Esophagus squamous epithelium (tissue), 5 donors: ENCODE measurements at regions not wholly inside any gene's neighbourhood (a gene's known extent, or its start where the extent isn't known, plus 50 kb on each side); places are given as distances from the start of the nearest gene placed in this dataset.

ENCODE experiments used
- DNase-seq: peaks from one replicate; lab custom pipeline; 2025; lab: John Stamatoyannopoulos, UW
- H3K27ac ChIP-seq, 4 donors: fragments of 200-600 bp; sonication (generic); one replicate each; pipeline ENCODE4 v1.5.1; 2016 to 2019; ENCODE audit warnings: mild to moderate bottlenecking in 1 of 4
- H3K27me3 ChIP-seq, 4 donors: fragments of 200-600 bp; sonication (generic); 1 replicate in 3 of 4; 2 replicates in 1 of 4; pipeline versions ENCODE4 v1.5.1 to v1.6.0; 2017 to 2021; ENCODE audit warnings: antibody characterized with exemption in 1 of 4
- H3K36me3 ChIP-seq, 3 donors: fragments of 200-600 bp; sonication (generic); one replicate each; pipeline ENCODE4 v1.5.1; 2016 to 2019
- H3K4me1 ChIP-seq, 3 donors: fragments of 200-600 bp; sonication (generic); one replicate each; pipeline ENCODE4 v1.5.1; 2017 to 2019
- H3K4me3 ChIP-seq, 4 donors: fragments of 200-600 bp; sonication (generic); 1 replicate in 3 of 4; 2 replicates in 1 of 4; pipeline ENCODE4 v1.5.1; 2016 to 2019; ENCODE audit warnings: mild to moderate bottlenecking in 2 of 4, moderate library complexity in 1 of 4
- H3K9me3 ChIP-seq, 3 donors: fragments of 200-600 bp; sonication (generic); one replicate each; pipeline ENCODE4 v1.5.1; 2016 to 2019
- CTCF ChIP-seq, 6 experiments: fragments of 450-650 bp in 4 of 6; fragments of 200-600 bp in 2 of 6; sonication (generic) in 2 of 6; IDR thresholded peaks; one replicate each; pipeline ENCODE4 v1.5.1; 2016 to 2019; ENCODE audit warnings: antibody characterized with exemption in 6 of 6, mild to moderate bottlenecking in 4 of 6, moderate library complexity in 4 of 6
- POLR2A ChIP-seq, 4 donors: fragments of 450-650 bp; IDR thresholded peaks; one replicate each; pipeline ENCODE4 v1.6.1; 2017; ENCODE audit warnings: antibody characterized with exemption in 4 of 4, mild to moderate bottlenecking in 4 of 4, moderate library complexity in 3 of 4
- WGBS, 2 donors: methylation state at CpG; one replicate each; pipeline ENCODE4 v1.1.5; 2018; 5-methylcytosine and 5-hydroxymethylcytosine counted together
- intact Hi-C: fragments of 100-400 bp; cut with DNase I; formaldehyde crosslinking; loops from one replicate; pipeline ENCODE4 v1.15.0; 2022
- donor health status: DM: yes; HTN: yes; CAD: no.

GRCh38 chr17:71963351-71963750 is 157.5 kb upstream of the SOX9 start:
- Histone ChIP-seq H3K36me3 (no peaks in the 10 kb centered on the region), H3K9me3 (no peaks in the 10 kb centered on the region), H3K27ac (no peak overlapping the region), H3K4me1 (no peaks in the 10 kb centered on the region), H3K27me3 (no peaks in the 10 kb centered on the region), H3K4me3 (no peak overlapping the region)
- DNase-seq, result no peak
- TF ChIP-seq CTCF (IDR thresholded peaks at IDR 0.05) (no peak), POLR2A (IDR thresholded peaks at IDR 0.05) (no peak)
- intact Hi-C loops, result no loop called here

DNA sequence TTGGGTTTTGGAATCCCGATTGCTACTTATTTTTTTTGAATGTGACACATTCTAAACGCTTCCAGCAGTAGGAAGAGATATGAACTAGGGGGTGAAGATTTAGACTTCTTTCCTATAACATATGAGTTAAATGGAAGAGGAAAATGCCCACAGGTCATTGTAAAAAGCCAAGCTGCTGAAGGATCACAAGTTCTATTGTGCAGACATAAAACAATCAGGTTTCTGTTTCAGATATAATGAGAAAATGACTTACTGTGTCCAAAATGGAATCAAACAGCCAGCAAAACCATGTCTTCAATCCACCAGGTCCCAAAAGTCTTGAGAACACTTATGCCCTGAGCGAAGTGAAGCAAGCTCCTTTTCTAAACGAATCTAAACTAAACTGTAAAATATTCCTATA is 157.0 kb upstream of the SOX9 start:
- H3K36me3 ChIP-seq, result no peaks in the 10 kb centered on the region
- intact Hi-C loops, result no loop called here
- no peaks in the 10 kb centered on the region for H3K9me3 ChIP-seq
- no peak overlapping the region for H3K27ac ChIP-seq
- no peak for DNase-seq
- 78 to 82% methylated on average over 4 of the region's 4 CpGs for WGBS, 2 donors
- H3K4me3 ChIP-seq, result no peak overlapping the region
- TF ChIP-seq CTCF (IDR thresholded peaks at IDR 0.05) (no peak), POLR2A (IDR thresholded peaks at IDR 0.05) (no peak)
- no peaks in the 10 kb centered on the region for H3K27me3 ChIP-seq
- no peaks in the 10 kb centered on the region for H3K4me1 ChIP-seq

GRCh38 chr17:71964559-71964958 is 156.3 kb upstream of the SOX9 start:
- WGBS, 2 donors, result 81 to 90% methylated on average over 2 of the region's 2 CpGs
- H3K4me3 ChIP-seq, result no peak overlapping the region
- no peak for TF ChIP-seq POLR2A (IDR thresholded peaks at IDR 0.05)
- no peak for TF ChIP-seq CTCF (IDR thresholded peaks at IDR 0.05)
- intact Hi-C loops, result no loop called here
- no peak overlapping the region for H3K27ac ChIP-seq
- H3K27me3 ChIP-seq, result no peaks in the 10 kb centered on the region
- H3K36me3 ChIP-seq, result no peaks in the 10 kb centered on the region
- no peaks in the 10 kb centered on the region for H3K4me1 ChIP-seq
- H3K9me3 ChIP-seq, result no peaks in the 10 kb centered on the region
- no peak for DNase-seq

DNA sequence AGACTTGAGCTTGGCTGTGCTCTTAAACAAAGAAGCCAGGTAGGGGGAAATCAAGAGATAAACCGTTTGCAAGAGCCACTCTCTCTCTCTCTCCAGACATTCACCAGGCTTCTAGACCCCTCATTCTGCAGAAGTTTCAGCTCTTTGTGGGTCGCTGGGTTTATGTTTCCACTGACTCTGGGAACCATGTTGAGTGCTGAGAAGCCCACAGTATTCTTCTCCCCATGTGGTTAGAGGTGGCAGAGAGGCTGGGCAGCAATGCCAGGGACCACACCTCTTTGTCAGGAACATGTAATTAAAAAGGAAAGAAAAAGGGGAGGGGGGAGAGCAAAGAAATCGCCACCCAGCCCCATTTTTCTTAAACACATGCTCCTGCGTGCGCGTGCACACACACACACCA is 154.8 kb upstream of the SOX9 start:
- Histone ChIP-seq H3K4me1 (peaks cover 0 to 12% (median 0%) of the 10 kb centered on the region in 3 donors), H3K27ac (no peak overlapping the region), H3K4me3 (no peak overlapping the region), H3K27me3 (no peaks in the 10 kb centered on the region), H3K36me3 (no peaks in the 10 kb centered on the region), H3K9me3 (no peaks in the 10 kb centered on the region)
- WGBS, 2 donors, result 75 to 78% methylated on average over 5 to 6 of the region's 6 CpGs
- DNase-seq, result no peak
- TF ChIP-seq POLR2A (IDR thresholded peaks at IDR 0.05) (no peak), CTCF (IDR thresholded peaks at IDR 0.05) (no peak)
- intact Hi-C loops, result no loop called here

GRCh38 chr17:71966459-71967313 is 154.1 kb upstream of the SOX9 start:
- no peaks in the 10 kb centered on the region for H3K36me3 ChIP-seq
- TF ChIP-seq CTCF (IDR thresholded peaks at IDR 0.05) (no peak), POLR2A (IDR thresholded peaks at IDR 0.05) (no peak)
- H3K4me3 ChIP-seq, result no peak overlapping the region
- no peak overlapping the region for H3K27ac ChIP-seq
- H3K9me3 ChIP-seq, result no peaks in the 10 kb centered on the region
- 77 to 79% methylated on average over 11 to 13 of the region's 13 CpGs for WGBS, 2 donors
- peaks cover 0 to 12% (median 0%) of the 10 kb centered on the region in 3 donors for H3K4me1 ChIP-seq
- no peaks in the 10 kb centered on the region for H3K27me3 ChIP-seq
- intact Hi-C loops, result no loop called here
- DNase-seq, result no peak
